ENCODE measurements at regions not wholly inside any gene's neighbourhood (a gene's known extent, or its start where the extent isn't known, plus 50 kb on each side); places are given as distances from the start of the nearest gene placed in this dataset.

DNA sequence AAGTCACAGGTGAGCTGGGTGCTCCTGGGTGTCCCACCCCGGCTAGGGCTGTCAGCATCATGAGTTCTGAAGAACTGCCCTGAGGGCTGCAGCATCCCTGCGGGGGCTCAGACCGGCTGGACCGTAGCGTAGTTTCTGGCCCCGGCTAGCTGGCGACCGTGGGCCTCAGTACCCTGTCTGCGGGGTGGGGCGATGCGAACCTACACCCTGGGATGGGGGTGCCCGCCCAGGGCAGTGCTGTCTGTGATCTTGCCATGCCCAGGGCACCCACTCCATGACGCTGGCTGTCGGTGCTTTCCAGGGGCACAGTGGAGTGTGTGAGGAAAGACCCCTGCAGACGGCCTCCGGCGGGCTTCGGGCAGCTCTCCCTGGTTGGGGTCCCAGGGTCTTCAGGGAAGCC lies 66.5 kb upstream of the IRX4 start:
- H3K4me1 ChIP-seq (replicated peaks in 1 of 4; ENCODE audit: control insufficient read depth in 3 of 4, insufficient read depth in 4 of 4, low read length in 3 of 4): peaks cover 0 to 17% (median 11%) of the 10 kb centered on the region in 4 experiments; a peak in 6 of 7 replicates
- H2AFZ ChIP-seq (ENCODE audit: low read length): no peak overlapping the region
- H3K79me2 ChIP-seq (ENCODE audit: control insufficient read depth in 1 of 2, insufficient read depth in 2 of 2, low read length in 2 of 2): no peaks in the 10 kb centered on the region
- H3K36me3 ChIP-seq (ENCODE audit: control insufficient read depth in 2 of 4, insufficient read depth in 4 of 4, low read length in 3 of 4): no peaks in the 10 kb centered on the region
- H2BK15ac ChIP-seq (ENCODE audit: low read length): no peak overlapping the region
- CTCF ChIA-PET (ENCODE audit: partially characterized antibody): interaction anchor here (0.6 to 1.0 kb wide), 4 partner anchors 30 to 684 kb away, joined by 3 read pairs; no protein-coding TSS in a partner anchor
- H3K14ac ChIP-seq (ENCODE audit: insufficient read length): no peak overlapping the region
- H3K4ac ChIP-seq (replicated peaks; ENCODE audit: insufficient read length, low read depth, low read length): no peak overlapping the region
- no peak overlapping the region; the same call in 1 of the 2 replicates for H4K8ac ChIP-seq (ENCODE audit: extremely low read depth, insufficient read depth, low read length)
- no peak overlapping the region for H3K4me3 ChIP-seq (ENCODE audit: extremely low read depth in 1 of 4, insufficient read depth in 2 of 4, low read depth in 3 of 4, low read length in 4 of 4)
- DNase-seq (ENCODE audit: low read depth in 1 of 2, low spot score in 2 of 2) (no peak), FAIRE-seq (no peak)
- H3K9ac ChIP-seq (replicated peaks in 1 of 4; ENCODE audit: extremely low read depth in 1 of 4, low read depth in 3 of 4, low read length in 3 of 4): no peak overlapping the region
- H2BK12ac ChIP-seq (ENCODE audit: low read depth, low read length): no peak overlapping the region
- no peak overlapping the region for H3K27ac ChIP-seq (ENCODE audit: low read depth, low read length)
- no peak overlapping the region for H2AK5ac ChIP-seq (ENCODE audit: low read depth, low read length)
- peaks cover 0 to 4% (median 1%) of the 10 kb centered on the region in 4 experiments; a peak in 3 of 7 replicates for H3K27me3 ChIP-seq (replicated peaks in 1 of 4; ENCODE audit: control insufficient read depth in 3 of 4, extremely low read depth in 1 of 4, insufficient read depth in 3 of 4, low read length in 3 of 4)
- H4K20me1 ChIP-seq (replicated peaks in 1 of 2; ENCODE audit: control insufficient read depth in 1 of 2, insufficient read depth in 2 of 2, low read length in 2 of 2): no peaks in the 10 kb centered on the region
- no peak overlapping the region; the same call in 1 of the 2 replicates for H3K18ac ChIP-seq (ENCODE audit: extremely low read depth, low read length)
- POLR2A ChIA-PET (ENCODE audit: partially characterized antibody): no interaction called here
- no peak overlapping the region for H2BK120ac ChIP-seq (replicated peaks; ENCODE audit: low read depth, low read length)
- H3K9me3 ChIP-seq (ENCODE audit: insufficient read depth in 2 of 2, low read depth in 1 of 2, low read length in 1 of 2): no peaks in the 10 kb centered on the region; a peak in 1 of 4 replicates
- no peak overlapping the region for H4K5ac ChIP-seq (ENCODE audit: insufficient read length, low read depth, low read length)
- H3K56ac ChIP-seq (replicated peaks; ENCODE audit: insufficient read length, low read depth, low read length): no peak overlapping the region
- H3K23me2 ChIP-seq (ENCODE audit: low read depth, low read length): 0 out of 2 replicates have a peak, but pooled peaks cover 2% of the 10 kb centered on the region
- no peak for TF ChIP-seq POLR2AphosphoS5 (IDR thresholded peaks at IDR 0.05; ENCODE audit: low read depth, low read length)
- no peak for TF ChIP-seq HDAC6 (IDR thresholded peaks at IDR 0.05; ENCODE audit: low read depth, low read length)
- no peak for TF ChIP-seq TCF12 (IDR thresholded peaks at IDR 0.05; ENCODE audit: low read depth, low read length)
- TF ChIP-seq YY1 (IDR thresholded peaks at IDR 0.05; ENCODE audit: low read depth, low read length): no peak
- TF ChIP-seq RFX5 (IDR thresholded peaks at IDR 0.05; ENCODE audit: borderline replicate concordance, low read depth, low read length): no peak
- TF ChIP-seq BRCA1 (IDR thresholded peaks at IDR 0.05; ENCODE audit: low read depth, low read length): no peak
- TF ChIP-seq NRF1 (IDR thresholded peaks at IDR 0.05; ENCODE audit: low read depth, low read length): no peak
- no peak for TF ChIP-seq SP2 (IDR thresholded peaks at IDR 0.05; ENCODE audit: low read length)
- no peak for TF ChIP-seq SP1 (IDR thresholded peaks at IDR 0.05; ENCODE audit: low read depth, low read length)
- TF ChIP-seq, protein P1, sequence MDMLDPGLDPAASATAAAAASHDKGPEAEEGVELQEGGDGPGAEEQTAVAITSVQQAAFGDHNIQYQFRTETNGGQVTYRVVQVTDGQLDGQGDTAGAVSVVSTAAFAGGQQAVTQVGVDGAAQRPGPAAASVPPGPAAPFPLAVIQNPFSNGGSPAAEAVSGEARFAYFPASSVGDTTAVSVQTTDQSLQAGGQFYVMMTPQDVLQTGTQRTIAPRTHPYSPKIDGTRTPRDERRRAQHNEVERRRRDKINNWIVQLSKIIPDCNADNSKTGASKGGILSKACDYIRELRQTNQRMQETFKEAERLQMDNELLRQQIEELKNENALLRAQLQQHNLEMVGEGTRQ (IDR thresholded peaks at IDR 0.05; ENCODE audit: low read length): no peak
- TF ChIP-seq RAD21 (IDR thresholded peaks at IDR 0.05 in 1 of 2, conservative IDR thresholded peaks at IDR 0.05 in 1 of 2; ENCODE audit: low read depth in 2 of 2, low read length in 2 of 2): no peak
- TF ChIP-seq SIX5 (IDR thresholded peaks at IDR 0.05; ENCODE audit: low read depth, low read length): no peak
- H3K79me1 ChIP-seq (ENCODE audit: low read depth, low read length): no peaks in the 10 kb centered on the region
- WGBS, 2 experiments (ENCODE audit: extremely low coverage in 1 of 2, insufficient coverage in 1 of 2, insufficient read length in 1 of 2, insufficient replicate concordance in 2 of 2, low coverage in 1 of 2, low lambda C conversion rate in 2 of 2, missing lambda C conversion rate in 1 of 2): 89% methylated on average over 15 of the region's 18 CpGs; no CpG with 5 or more reads in 1 of the 2 experiments
- H3K23ac ChIP-seq (ENCODE audit: insufficient read length): no peak overlapping the region
- no peak overlapping the region for H4K91ac ChIP-seq (replicated peaks; ENCODE audit: insufficient read length, low read length)
- H3K4me2 ChIP-seq (ENCODE audit: insufficient read depth in 1 of 2, low read depth in 2 of 2, low read length in 2 of 2): no peak overlapping the region
- no peak overlapping the region for H2BK20ac ChIP-seq (ENCODE audit: low read length)
- H2BK5ac ChIP-seq (ENCODE audit: low read depth, low read length): no peak overlapping the region

Measured in H1 (cell line).